HEK293 (cell line): ENCODE measurements at regions not wholly inside any gene's neighbourhood (a gene's known extent, or its start where the extent isn't known, plus 50 kb on each side); places are given as distances from the start of the nearest gene placed in this dataset.

Experiments used
- CTCF ChIA-PET: fragments of 350-600 bp; formaldehyde crosslinking; extraction: SDS; loops from one replicate; lab custom pipeline; 2021; ENCODE audit warnings: antibody characterized with exemption; lab: Yijun Ruan, JAX
- POLR2A ChIA-PET: fragments of 300-600 bp; formaldehyde crosslinking; extraction: SDS; loops from one replicate; lab custom pipeline; 2020; ENCODE audit warnings: antibody characterized with exemption, inconsistent platforms; lab: Yijun Ruan, JAX
- H3K27ac ChIP-seq: fragments of 200-500 bp; sonication (Bioruptor generic); 2 replicates; pipeline ENCODE4 v1.5.1; 2014; ENCODE audit warnings: low read depth, low read length, control low read depth, inconsistent platforms; ENCODE audit errors: extremely low read depth
- H3K36me3 ChIP-seq, 2 experiments: fragments of 200-500 bp in 1 of 2; sonication (Bioruptor generic) in 1 of 2; 1 replicate in 1 of 2; 2 replicates in 1 of 2; pipeline ENCODE4 v1.5.1; 2014 to 2017; ENCODE audit warnings: inconsistent platforms in 2 of 2, low read length in 2 of 2; ENCODE audit not compliant: control insufficient read depth in 2 of 2, insufficient read depth in 1 of 2
- H3K4me1 ChIP-seq: fragments of 200-500 bp; sonication (Bioruptor generic); 2 replicates; pipeline ENCODE4 v1.5.1; 2014; ENCODE audit warnings: mild to moderate bottlenecking, low read length, inconsistent platforms; ENCODE audit not compliant: control insufficient read depth, insufficient read depth
- H3K4me3 ChIP-seq: 2 replicates; pipeline ENCODE4 v1.5.1; 2011; ENCODE audit warnings: low read depth, mild to moderate bottlenecking, control low read depth, low read length, moderate library complexity
- H3K9me3 ChIP-seq: fragments of 200-500 bp; sonication (Bioruptor generic); 2 replicates; pipeline ENCODE4 v1.5.1; 2014; ENCODE audit warnings: low read depth, low read length, inconsistent platforms; ENCODE audit not compliant: control insufficient read depth, insufficient read depth
- KLF7 ChIP-seq: fragments of 450-650 bp; formaldehyde crosslinking; IDR thresholded peaks from 2 replicates; pipeline ENCODE4 v1.5.1; 2016; ENCODE audit warnings: missing biosample characterization, missing genetic modification characterization, borderline replicate concordance
- SP2 ChIP-seq: fragments of 450-650 bp; formaldehyde crosslinking; IDR thresholded peaks from 2 replicates; pipeline ENCODE4 v1.5.1; 2016; ENCODE audit warnings: missing biosample characterization, missing genetic modification characterization
- YY1 ChIP-seq: fragments of 450-650 bp; formaldehyde crosslinking; IDR thresholded peaks from 2 replicates; pipeline ENCODE4 v1.5.1; 2018; ENCODE audit warnings: missing biosample characterization, missing genetic modification characterization
- ZNF24 ChIP-seq: fragments of 450-650 bp; formaldehyde crosslinking; IDR thresholded peaks from 2 replicates; pipeline ENCODE4 v1.5.1; 2016; ENCODE audit warnings: missing biosample characterization, missing genetic modification characterization
- ZNF302 ChIP-seq: fragments of 450-650 bp; formaldehyde crosslinking; IDR thresholded peaks from 2 replicates; pipeline ENCODE4 v1.5.1; 2016; ENCODE audit warnings: missing biosample characterization, missing genetic modification characterization, low read depth
- ZNF394 ChIP-seq: fragments of 450-650 bp; formaldehyde crosslinking; IDR thresholded peaks from 2 replicates; pipeline ENCODE4 v1.5.1; 2016; ENCODE audit warnings: missing biosample characterization, missing genetic modification characterization, mild to moderate bottlenecking, moderate library complexity, borderline replicate concordance
- ZNF48 ChIP-seq: fragments of 450-650 bp; formaldehyde crosslinking; IDR thresholded peaks from 2 replicates; pipeline ENCODE4 v1.5.1; 2016; ENCODE audit warnings: missing biosample characterization, missing genetic modification characterization
- ZNF548 ChIP-seq: fragments of 450-650 bp; formaldehyde crosslinking; IDR thresholded peaks from 2 replicates; pipeline ENCODE4 v1.5.1; 2016; ENCODE audit warnings: missing biosample characterization, missing genetic modification characterization
- ZNF560 ChIP-seq: fragments of 450-650 bp; formaldehyde crosslinking; IDR thresholded peaks from 2 replicates; pipeline ENCODE4 v1.5.1; 2017; ENCODE audit warnings: missing biosample characterization, missing genetic modification characterization, borderline replicate concordance
- ZNF585B ChIP-seq: fragments of 450-650 bp; formaldehyde crosslinking; IDR thresholded peaks from 2 replicates; pipeline ENCODE4 v1.5.1; 2016; ENCODE audit warnings: missing biosample characterization, missing genetic modification characterization
- ZNF658 ChIP-seq: fragments of 450-650 bp; formaldehyde crosslinking; IDR thresholded peaks from 2 replicates; pipeline ENCODE4; 2016; ENCODE audit warnings: missing biosample characterization, missing genetic modification characterization
- ZNF677 ChIP-seq: fragments of 450-650 bp; IDR thresholded peaks from 2 replicates; pipeline ENCODE4 v1.5.0; 2018; ENCODE audit warnings: missing biosample characterization, mild to moderate bottlenecking, missing genetic modification characterization, moderate library complexity
- ZNF707 ChIP-seq: fragments of 450-650 bp; formaldehyde crosslinking; IDR thresholded peaks from 2 replicates; pipeline ENCODE4 v1.5.1; 2016; ENCODE audit warnings: missing biosample characterization, missing genetic modification characterization
- TF ChIP-seq, protein P1 (sequence below): fragments of 450-650 bp; IDR thresholded peaks from 2 replicates; pipeline ENCODE4 v1.5.1; 2018; ENCODE audit warnings: missing biosample characterization, missing genetic modification characterization
- TF ChIP-seq, protein P2 (sequence below): fragments of 450-650 bp; formaldehyde crosslinking; IDR thresholded peaks from 2 replicates; pipeline ENCODE4 v1.5.1; 2016; ENCODE audit warnings: missing biosample characterization, missing genetic modification characterization, borderline replicate concordance
- TF ChIP-seq, protein P3 (sequence below): fragments of 450-650 bp; formaldehyde crosslinking; IDR thresholded peaks from 2 replicates; pipeline ENCODE4 v1.5.1; 2016; ENCODE audit warnings: missing biosample characterization, missing genetic modification characterization, borderline replicate concordance

DNA sequence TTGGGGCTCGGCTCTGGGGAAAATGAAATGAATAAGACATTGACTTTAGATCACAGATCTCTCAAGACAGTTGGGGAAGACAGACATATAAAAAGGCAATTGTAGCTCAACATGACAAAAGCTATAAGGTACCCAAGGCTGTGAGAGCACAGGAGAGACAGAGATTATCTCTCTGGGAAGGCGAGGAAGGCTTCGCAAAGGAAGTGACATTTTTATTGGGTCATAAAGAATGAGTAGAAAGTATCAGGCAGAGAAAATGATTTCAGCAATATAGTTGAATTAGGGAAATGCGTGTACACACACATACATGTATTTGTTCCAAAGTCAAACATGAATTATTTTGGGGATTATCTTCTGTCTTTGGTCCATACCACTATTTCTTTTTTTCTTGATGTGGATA, 381.8 kb upstream of the ADAMTSL1 start:
- TF ChIP-seq SP2 (tag by site-specific recombination) (no peak), ZNF548 (tag by site-specific recombination) (no peak), ZNF677 (no peak), ZNF585B (no peak), ZNF658 (tag by site-specific recombination) (no peak), ZNF707 (no peak), KLF7 (tag by site-specific recombination) (no peak), ZNF394 (no peak), ZNF560 (no peak), ZNF24 (tag by site-specific recombination) (no peak), ZNF48 (tag by site-specific recombination) (no peak), ZNF302 (tag by site-specific recombination) (no peak), YY1 (tag by site-specific recombination) (no peak)
- TF ChIP-seq, protein P1, sequence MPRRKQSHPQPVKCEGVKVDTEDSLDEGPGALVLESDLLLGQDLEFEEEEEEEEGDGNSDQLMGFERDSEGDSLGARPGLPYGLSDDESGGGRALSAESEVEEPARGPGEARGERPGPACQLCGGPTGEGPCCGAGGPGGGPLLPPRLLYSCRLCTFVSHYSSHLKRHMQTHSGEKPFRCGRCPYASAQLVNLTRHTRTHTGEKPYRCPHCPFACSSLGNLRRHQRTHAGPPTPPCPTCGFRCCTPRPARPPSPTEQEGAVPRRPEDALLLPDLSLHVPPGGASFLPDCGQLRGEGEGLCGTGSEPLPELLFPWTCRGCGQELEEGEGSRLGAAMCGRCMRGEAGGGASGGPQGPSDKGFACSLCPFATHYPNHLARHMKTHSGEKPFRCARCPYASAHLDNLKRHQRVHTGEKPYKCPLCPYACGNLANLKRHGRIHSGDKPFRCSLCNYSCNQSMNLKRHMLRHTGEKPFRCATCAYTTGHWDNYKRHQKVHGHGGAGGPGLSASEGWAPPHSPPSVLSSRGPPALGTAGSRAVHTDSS = no peak
- TF ChIP-seq, protein P2, sequence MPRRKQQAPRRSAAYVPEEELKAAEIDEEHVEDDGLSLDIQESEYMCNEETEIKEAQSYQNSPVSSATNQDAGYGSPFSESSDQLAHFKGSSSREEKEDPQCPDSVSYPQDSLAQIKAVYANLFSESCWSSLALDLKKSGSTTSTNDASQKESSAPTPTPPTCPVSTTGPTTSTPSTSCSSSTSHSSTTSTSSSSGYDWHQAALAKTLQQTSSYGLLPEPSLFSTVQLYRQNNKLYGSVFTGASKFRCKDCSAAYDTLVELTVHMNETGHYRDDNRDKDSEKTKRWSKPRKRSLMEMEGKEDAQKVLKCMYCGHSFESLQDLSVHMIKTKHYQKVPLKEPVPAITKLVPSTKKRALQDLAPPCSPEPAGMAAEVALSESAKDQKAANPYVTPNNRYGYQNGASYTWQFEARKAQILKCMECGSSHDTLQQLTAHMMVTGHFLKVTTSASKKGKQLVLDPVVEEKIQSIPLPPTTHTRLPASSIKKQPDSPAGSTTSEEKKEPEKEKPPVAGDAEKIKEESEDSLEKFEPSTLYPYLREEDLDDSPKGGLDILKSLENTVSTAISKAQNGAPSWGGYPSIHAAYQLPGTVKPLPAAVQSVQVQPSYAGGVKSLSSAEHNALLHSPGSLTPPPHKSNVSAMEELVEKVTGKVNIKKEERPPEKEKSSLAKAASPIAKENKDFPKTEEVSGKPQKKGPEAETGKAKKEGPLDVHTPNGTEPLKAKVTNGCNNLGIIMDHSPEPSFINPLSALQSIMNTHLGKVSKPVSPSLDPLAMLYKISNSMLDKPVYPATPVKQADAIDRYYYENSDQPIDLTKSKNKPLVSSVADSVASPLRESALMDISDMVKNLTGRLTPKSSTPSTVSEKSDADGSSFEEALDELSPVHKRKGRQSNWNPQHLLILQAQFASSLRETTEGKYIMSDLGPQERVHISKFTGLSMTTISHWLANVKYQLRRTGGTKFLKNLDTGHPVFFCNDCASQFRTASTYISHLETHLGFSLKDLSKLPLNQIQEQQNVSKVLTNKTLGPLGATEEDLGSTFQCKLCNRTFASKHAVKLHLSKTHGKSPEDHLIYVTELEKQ = no peak
- TF ChIP-seq, protein P3, sequence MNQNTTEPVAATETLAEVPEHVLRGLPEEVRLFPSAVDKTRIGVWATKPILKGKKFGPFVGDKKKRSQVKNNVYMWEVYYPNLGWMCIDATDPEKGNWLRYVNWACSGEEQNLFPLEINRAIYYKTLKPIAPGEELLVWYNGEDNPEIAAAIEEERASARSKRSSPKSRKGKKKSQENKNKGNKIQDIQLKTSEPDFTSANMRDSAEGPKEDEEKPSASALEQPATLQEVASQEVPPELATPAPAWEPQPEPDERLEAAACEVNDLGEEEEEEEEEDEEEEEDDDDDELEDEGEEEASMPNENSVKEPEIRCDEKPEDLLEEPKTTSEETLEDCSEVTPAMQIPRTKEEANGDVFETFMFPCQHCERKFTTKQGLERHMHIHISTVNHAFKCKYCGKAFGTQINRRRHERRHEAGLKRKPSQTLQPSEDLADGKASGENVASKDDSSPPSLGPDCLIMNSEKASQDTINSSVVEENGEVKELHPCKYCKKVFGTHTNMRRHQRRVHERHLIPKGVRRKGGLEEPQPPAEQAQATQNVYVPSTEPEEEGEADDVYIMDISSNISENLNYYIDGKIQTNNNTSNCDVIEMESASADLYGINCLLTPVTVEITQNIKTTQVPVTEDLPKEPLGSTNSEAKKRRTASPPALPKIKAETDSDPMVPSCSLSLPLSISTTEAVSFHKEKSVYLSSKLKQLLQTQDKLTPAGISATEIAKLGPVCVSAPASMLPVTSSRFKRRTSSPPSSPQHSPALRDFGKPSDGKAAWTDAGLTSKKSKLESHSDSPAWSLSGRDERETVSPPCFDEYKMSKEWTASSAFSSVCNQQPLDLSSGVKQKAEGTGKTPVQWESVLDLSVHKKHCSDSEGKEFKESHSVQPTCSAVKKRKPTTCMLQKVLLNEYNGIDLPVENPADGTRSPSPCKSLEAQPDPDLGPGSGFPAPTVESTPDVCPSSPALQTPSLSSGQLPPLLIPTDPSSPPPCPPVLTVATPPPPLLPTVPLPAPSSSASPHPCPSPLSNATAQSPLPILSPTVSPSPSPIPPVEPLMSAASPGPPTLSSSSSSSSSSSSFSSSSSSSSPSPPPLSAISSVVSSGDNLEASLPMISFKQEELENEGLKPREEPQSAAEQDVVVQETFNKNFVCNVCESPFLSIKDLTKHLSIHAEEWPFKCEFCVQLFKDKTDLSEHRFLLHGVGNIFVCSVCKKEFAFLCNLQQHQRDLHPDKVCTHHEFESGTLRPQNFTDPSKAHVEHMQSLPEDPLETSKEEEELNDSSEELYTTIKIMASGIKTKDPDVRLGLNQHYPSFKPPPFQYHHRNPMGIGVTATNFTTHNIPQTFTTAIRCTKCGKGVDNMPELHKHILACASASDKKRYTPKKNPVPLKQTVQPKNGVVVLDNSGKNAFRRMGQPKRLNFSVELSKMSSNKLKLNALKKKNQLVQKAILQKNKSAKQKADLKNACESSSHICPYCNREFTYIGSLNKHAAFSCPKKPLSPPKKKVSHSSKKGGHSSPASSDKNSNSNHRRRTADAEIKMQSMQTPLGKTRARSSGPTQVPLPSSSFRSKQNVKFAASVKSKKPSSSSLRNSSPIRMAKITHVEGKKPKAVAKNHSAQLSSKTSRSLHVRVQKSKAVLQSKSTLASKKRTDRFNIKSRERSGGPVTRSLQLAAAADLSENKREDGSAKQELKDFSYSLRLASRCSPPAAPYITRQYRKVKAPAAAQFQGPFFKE (tag by site-specific recombination) = no peak
- no peak overlapping the region for H3K27ac ChIP-seq
- POLR2A ChIA-PET = no interaction called here
- H3K4me1 ChIP-seq = no peaks in the 10 kb centered on the region
- CTCF ChIA-PET = interaction anchor here (0.7 to 1.9 kb wide), 3 partner anchors 14 to 122 kb away, joined by 3 to 6 read pairs (median 3); no protein-coding TSS in a partner anchor
- no peaks in the 10 kb centered on the region for H3K9me3 ChIP-seq
- H3K36me3 ChIP-seq = no peaks in the 10 kb centered on the region
- H3K4me3 ChIP-seq = no peak overlapping the region
